Head of caudate nucleus (tissue), 42 donors: ENCODE measurements at regions not wholly inside any gene's neighbourhood (a gene's known extent, or its start where the extent isn't known, plus 50 kb on each side); places are given as distances from the start of the nearest gene placed in this dataset.
"Not testable (repeated sequence)": the region's sequence is repeated elsewhere in the genome, so short reads cannot be mapped to it uniquely, and the experiment has no call there.

Experiments
- DNase-seq, 42 donors: peaks; one replicate each; pipeline versions ENCODE4 v3.0.0 to v3.0.0-alpha.2; 2020 to 2021; ENCODE audit warnings: mixed read lengths in 7 of 42
- intact Hi-C: fragments of 100-400 bp; cut with DNase I; formaldehyde crosslinking; loops from one replicate; pipeline ENCODE4 v1.15.0; 2022

- intact Hi-C loops, DNase-seq: not testable (repeated sequence)
Observed at GRCh38 chrX:80508083-80508482, 87.8 kb downstream of the TENT5D start.

- no peak for DNase-seq
- intact Hi-C loops, result no loop called here
Observed at GRCh38 chrX:80511969-80512760, 91.9 kb downstream of the TENT5D start.

- DNase-seq, result no peak
- intact Hi-C loops, result no loop called here
Observed at GRCh38 chrX:80512924-80513323, 92.7 kb downstream of the TENT5D start.

- intact Hi-C loops, result no loop called here
- DNase-seq, result no peak
Observed at GRCh38 chrX:80513625-80514024, 93.4 kb downstream of the TENT5D start.

GRCh38 chrX:80537096-80537495 is 116.8 kb downstream of the TENT5D start:
- no peak for DNase-seq
- intact Hi-C loops, result no loop called here

GRCh38 chrX:80550722-80551121 is 130.5 kb downstream of the TENT5D start:
- DNase-seq, result no peak
- intact Hi-C loops, result no loop called here

- no peak for DNase-seq
- intact Hi-C loops, result no loop called here
Observed at GRCh38 chrX:80556148-80556547, 135.9 kb downstream of the TENT5D start.

- DNase-seq, result no peak
- intact Hi-C loops, result no loop called here
Observed at GRCh38 chrX:80572636-80573035, 152.4 kb downstream of the TENT5D start.

- intact Hi-C loops, result no loop called here
- DNase-seq, result no peak
Observed at GRCh38 chrX:80573275-80573674, 153.0 kb downstream of the TENT5D start.

GRCh38 chrX:80574486-80575086 is 154.3 kb downstream of the TENT5D start:
- intact Hi-C loops, DNase-seq: not testable (repeated sequence)

- intact Hi-C loops, result no loop called here
- DNase-seq, result no peak
Observed at GRCh38 chrX:80576267-80576666, 156.0 kb downstream of the TENT5D start.

GRCh38 chrX:80576806-80577533 is 156.7 kb downstream of the TENT5D start:
- DNase-seq, result no peak
- intact Hi-C loops, result no loop called here

GRCh38 chrX:80578517-80579105 is 158.4 kb downstream of the TENT5D start:
- intact Hi-C loops, result no loop called here

GRCh38 chrX:80590992-80591391 is 170.7 kb downstream of the TENT5D start:
- intact Hi-C loops, DNase-seq: not testable (repeated sequence)

More at GRCh38 chrX:80578517-80579105, 158.4 kb downstream of the TENT5D start:
- peak in 3 of 42 donors; percentile 2 to 35 (median 14) for DNase-seq

GRCh38 chrX:80602036-80602860 is 182.0 kb downstream of the TENT5D start:
- DNase-seq, result no peak
- intact Hi-C loops, result no loop called here
